Uterus (tissue), 3 donors: ENCODE measurements at regions not wholly inside any gene's neighbourhood (a gene's known extent, or its start where the extent isn't known, plus 50 kb on each side); places are given as distances from the start of the nearest gene placed in this dataset.

ENCODE experiments used
- DNase-seq, 2 donors: peaks; one replicate each; pipeline ENCODE4 v3.0.0-alpha.2; 2019 to 2020
- H3K27ac ChIP-seq, 2 donors: fragments of 200-600 bp; sonication (generic); 1 replicate in 1 of 2; 2 replicates in 1 of 2; pipeline ENCODE4 v1.5.1; 2016 to 2018
- H3K27me3 ChIP-seq, 2 donors: fragments of 200-600 bp; sonication (generic); one replicate each; pipeline ENCODE4 v1.5.1; 2018 to 2019; ENCODE audit warnings: control low read depth in 1 of 2
- H3K36me3 ChIP-seq, 2 donors: fragments of 200-600 bp; sonication (generic); one replicate each; pipeline ENCODE4 v1.5.1; 2019; ENCODE audit warnings: control low read depth in 1 of 2
- H3K4me1 ChIP-seq, 2 donors: fragments of 200-600 bp; sonication (generic); one replicate each; pipeline ENCODE4 v1.5.1; 2018 to 2019; ENCODE audit warnings: control low read depth in 1 of 2
- H3K4me3 ChIP-seq, 2 donors: fragments of 200-600 bp; sonication (generic); 1 replicate in 1 of 2; 2 replicates in 1 of 2; pipeline ENCODE4 v1.5.1; 2018 to 2019; ENCODE audit warnings: mild to moderate bottlenecking in 1 of 2
- H3K9me3 ChIP-seq, 2 donors: fragments of 200-600 bp; sonication (generic); one replicate each; pipeline ENCODE4 v1.5.1; 2019; ENCODE audit warnings: control low read depth in 1 of 2
- POLR2A ChIP-seq, 2 donors: fragments of 450-650 bp; IDR thresholded peaks; one replicate each; pipeline ENCODE4 v1.6.1; 2016; ENCODE audit warnings: antibody characterized with exemption in 2 of 2, mild to moderate bottlenecking in 1 of 2, moderate library complexity in 1 of 2
- intact Hi-C: fragments of 100-400 bp; cut with DNase I; formaldehyde crosslinking; loops from one replicate; pipeline ENCODE4 v1.15.1; 2023; ENCODE audit warnings: low total_unique reads
- TF ChIP-seq, protein P1 (sequence below), 4 experiments: fragments of 200-600 bp in 2 of 4; fragments of 450-650 bp in 2 of 4; sonication (generic) in 2 of 4; IDR thresholded peaks; one replicate each; pipeline ENCODE4 v1.5.1; 2016 to 2019; ENCODE audit warnings: antibody characterized with exemption in 4 of 4, mild to moderate bottlenecking in 2 of 4, moderate library complexity in 1 of 4
- donor health status: DM: yes; HTN: yes; CAD: no.

DNA sequence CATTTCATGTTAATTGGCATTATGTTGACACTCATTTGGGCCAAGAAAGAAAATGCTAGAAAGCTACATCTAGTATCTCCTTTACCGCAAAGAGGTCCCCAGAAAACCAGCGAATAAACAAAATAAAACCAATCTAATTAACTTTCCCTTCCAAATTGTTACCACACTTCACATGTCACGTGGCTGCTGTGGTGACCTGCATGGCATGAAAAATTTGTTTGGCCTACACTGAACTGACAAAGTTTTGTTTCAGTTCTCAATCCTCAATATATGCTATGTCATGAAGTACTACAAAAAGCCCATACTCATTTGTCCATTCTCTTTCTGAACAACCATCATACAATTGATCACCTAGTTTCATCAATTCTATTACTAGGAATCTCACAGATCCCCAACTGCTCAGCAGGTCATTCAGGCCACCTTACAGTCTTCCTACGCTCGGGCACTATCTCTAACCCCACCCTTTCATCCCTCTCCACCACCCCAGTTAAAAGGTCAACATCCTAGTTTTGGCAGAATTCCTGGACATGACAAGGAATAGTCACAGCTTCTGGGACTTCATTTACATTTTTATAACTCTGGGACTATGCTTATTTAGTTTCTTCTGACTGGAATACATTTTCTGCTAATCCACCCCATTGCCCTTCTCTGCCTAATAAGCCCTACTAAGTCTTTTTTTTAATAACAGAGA, 480.4 kb downstream of the IGSF11 start:
- no peaks in the 10 kb centered on the region for H3K36me3 ChIP-seq
- intact Hi-C loops = no loop called here
- no peak overlapping the region for H3K27ac ChIP-seq
- no peaks in the 10 kb centered on the region for H3K4me1 ChIP-seq
- no peaks in the 10 kb centered on the region for H3K9me3 ChIP-seq
- no peak overlapping the region for H3K4me3 ChIP-seq
- no peaks in the 10 kb centered on the region for H3K27me3 ChIP-seq
- DNase-seq = no peak
- TF ChIP-seq, protein P1, sequence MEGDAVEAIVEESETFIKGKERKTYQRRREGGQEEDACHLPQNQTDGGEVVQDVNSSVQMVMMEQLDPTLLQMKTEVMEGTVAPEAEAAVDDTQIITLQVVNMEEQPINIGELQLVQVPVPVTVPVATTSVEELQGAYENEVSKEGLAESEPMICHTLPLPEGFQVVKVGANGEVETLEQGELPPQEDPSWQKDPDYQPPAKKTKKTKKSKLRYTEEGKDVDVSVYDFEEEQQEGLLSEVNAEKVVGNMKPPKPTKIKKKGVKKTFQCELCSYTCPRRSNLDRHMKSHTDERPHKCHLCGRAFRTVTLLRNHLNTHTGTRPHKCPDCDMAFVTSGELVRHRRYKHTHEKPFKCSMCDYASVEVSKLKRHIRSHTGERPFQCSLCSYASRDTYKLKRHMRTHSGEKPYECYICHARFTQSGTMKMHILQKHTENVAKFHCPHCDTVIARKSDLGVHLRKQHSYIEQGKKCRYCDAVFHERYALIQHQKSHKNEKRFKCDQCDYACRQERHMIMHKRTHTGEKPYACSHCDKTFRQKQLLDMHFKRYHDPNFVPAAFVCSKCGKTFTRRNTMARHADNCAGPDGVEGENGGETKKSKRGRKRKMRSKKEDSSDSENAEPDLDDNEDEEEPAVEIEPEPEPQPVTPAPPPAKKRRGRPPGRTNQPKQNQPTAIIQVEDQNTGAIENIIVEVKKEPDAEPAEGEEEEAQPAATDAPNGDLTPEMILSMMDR (IDR thresholded peaks at IDR 0.05) = no peak
- TF ChIP-seq POLR2A (IDR thresholded peaks at IDR 0.05) = no peak

DNA sequence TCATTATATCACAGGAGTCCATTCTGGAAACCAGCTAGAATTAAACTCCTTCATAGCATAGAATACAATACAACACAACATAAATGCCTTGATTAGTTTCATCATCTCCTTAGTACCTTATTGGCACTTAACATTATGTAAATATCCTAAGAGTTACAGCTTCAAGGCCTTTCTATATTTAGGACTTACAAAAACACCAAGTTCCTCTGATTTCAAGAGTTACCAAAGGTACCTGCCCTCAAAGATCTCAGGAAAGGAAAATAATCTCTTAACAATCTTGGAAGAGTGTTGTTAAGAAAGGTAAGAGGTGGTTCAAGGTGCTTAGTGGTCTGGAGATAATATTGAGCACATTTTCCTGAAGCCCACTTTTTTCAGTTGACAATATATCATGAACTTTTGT, 477.7 kb downstream of the IGSF11 start:
- no peak overlapping the region for H3K27ac ChIP-seq
- no peaks in the 10 kb centered on the region for H3K36me3 ChIP-seq
- intact Hi-C loops = no loop called here
- H3K4me3 ChIP-seq = no peak overlapping the region
- no peaks in the 10 kb centered on the region for H3K4me1 ChIP-seq
- no peak for TF ChIP-seq POLR2A (IDR thresholded peaks at IDR 0.05)
- TF ChIP-seq, protein P1 (IDR thresholded peaks at IDR 0.05) = no peak
- no peaks in the 10 kb centered on the region for H3K27me3 ChIP-seq
- no peaks in the 10 kb centered on the region for H3K9me3 ChIP-seq
- no peak for DNase-seq

DNA sequence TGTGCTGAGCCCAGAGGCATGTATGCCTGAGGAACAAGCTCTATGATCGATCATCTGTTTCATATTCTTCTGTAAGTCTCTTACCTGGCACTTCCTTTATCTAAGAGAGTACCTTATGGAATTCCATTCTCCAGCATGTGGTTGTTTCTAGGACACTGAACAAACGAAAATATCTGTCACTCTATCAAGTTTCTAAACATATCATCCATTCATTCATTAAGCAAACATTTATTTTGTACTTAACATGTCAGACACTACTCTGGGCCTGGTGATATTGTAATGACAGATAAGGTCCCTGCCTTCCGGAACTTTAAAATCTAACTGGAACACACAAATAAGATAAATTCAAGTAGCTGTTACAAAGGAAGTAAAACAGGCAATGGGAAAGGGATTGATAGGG, 477.1 kb downstream of the IGSF11 start:
- Histone ChIP-seq H3K4me3 (no peak overlapping the region), H3K9me3 (no peaks in the 10 kb centered on the region), H3K4me1 (no peaks in the 10 kb centered on the region), H3K27me3 (no peaks in the 10 kb centered on the region), H3K27ac (no peak overlapping the region), H3K36me3 (no peaks in the 10 kb centered on the region)
- no peak for DNase-seq
- intact Hi-C loops = no loop called here
- TF ChIP-seq POLR2A (IDR thresholded peaks at IDR 0.05) = no peak
- TF ChIP-seq, protein P1 (IDR thresholded peaks at IDR 0.05) = no peak

DNA sequence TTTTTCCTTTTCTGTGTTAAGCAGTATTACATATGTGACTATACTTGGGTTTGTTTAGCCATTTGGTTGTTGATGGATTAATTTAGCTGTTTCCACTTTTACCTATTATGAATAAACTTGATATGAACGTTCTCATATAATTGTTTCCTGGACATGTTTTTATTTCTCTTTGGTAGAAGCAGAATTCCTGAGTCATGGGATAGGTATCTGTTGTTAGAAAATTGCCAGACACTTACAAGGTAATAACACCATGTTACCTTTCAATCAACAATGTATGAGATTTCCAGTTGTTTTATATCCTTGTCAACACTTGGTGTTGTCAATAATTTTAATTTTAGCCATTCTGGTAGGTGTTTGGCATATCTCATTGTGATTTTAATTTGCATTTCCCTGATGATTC, 475.4 kb downstream of the IGSF11 start:
- no peak overlapping the region for H3K27ac ChIP-seq

DNA sequence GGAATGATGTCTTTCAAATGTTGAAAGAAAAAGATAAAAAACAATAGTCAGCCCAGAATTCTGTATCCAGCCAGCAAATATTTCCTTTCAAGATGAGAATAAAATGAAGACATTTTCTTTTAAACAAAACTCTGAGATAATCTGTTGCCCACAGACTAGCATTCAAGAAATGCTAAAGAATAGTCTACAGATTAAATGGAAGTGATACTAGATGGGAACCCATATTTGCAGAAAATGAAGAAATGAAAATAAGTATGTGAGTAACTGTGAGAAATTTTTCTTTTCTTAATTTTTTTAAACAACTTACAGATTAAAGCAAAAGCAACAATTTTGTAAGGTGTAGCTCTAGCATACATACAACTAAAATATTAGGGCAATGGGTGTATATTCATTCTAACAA, 469.8 kb downstream of the IGSF11 start:
- DNase-seq = no peak
- intact Hi-C loops = no loop called here
- Histone ChIP-seq H3K4me1 (no peaks in the 10 kb centered on the region), H3K9me3 (no peaks in the 10 kb centered on the region), H3K27ac (no peak overlapping the region), H3K4me3 (no peak overlapping the region), H3K36me3 (no peaks in the 10 kb centered on the region), H3K27me3 (no peaks in the 10 kb centered on the region)
- TF ChIP-seq POLR2A (IDR thresholded peaks at IDR 0.05) = no peak
- TF ChIP-seq, protein P1 (IDR thresholded peaks at IDR 0.05) = no peak

More for the DNA sequence above, 475.4 kb downstream of the IGSF11 start:
- DNase-seq = no peak
- Histone ChIP-seq H3K36me3 (no peaks in the 10 kb centered on the region), H3K4me1 (no peaks in the 10 kb centered on the region), H3K9me3 (no peaks in the 10 kb centered on the region), H3K4me3 (no peak overlapping the region), H3K27me3 (no peaks in the 10 kb centered on the region)
- intact Hi-C loops = no loop called here
- TF ChIP-seq POLR2A (IDR thresholded peaks at IDR 0.05) = no peak
- TF ChIP-seq, protein P1 (IDR thresholded peaks at IDR 0.05) = no peak
